ENCODE measurements at regions not wholly inside any gene's neighbourhood (a gene's known extent, or its start where the extent isn't known, plus 50 kb on each side); places are given as distances from the start of the nearest gene placed in this dataset.
A peak's percentile ranks its signal among the peaks of the same experiment; 100 is the strongest.

DNA sequence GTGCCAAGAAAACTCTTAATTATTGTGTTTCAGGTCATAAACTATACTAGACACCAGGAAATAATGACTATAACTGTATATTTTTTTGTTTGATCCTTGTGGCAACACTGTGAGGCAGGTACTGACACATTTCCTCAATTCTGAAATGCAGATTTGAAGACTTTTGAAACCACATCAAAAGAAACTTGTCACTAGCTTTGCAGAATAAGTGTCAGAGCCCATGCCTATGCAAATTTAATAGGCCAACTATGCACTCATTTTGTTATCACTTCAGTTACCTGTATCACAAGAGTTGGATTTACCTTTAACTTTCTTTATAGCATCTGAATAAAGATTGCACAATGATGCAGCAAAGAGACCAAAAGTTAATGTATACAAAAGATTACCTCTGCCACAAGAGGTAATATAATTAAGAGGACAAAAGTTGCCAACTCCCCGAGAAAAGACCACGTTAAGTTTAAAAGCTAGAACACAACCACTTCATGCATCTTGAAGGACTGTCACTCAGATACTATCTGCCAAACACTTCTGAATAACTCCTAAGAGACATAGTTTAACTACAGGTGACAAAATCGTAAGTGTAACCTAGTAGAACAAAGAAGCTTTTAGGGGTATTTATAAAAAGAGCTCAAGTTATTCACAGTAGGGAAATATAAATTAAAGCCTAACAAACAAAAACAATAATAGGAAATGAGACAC is 80.5 kb downstream of the ELAPOR2 start:
- H3K4me1 ChIP-seq, result peaks cover 0 to 7% of the 10 kb centered on the region in 2 donors

DNA sequence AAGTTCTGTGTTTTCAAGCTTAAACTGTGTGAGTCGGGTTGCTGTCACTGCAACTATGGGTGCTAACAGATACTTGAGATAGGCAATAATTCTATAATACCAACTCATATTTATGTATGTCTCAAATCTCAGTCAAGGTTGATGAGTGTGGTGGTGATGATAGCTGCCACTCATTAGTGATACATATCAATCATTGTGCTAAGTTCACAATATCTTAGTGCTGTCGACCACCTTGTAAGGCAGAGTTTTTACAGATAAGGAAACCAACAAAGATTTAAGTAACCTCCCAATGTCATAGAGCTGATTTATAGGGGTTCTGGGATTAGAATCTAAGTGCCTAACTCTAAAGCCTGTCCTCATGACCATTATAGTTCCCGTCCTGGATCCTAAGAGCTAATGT is 82.5 kb downstream of the ELAPOR2 start:
- Histone ChIP-seq H3K27ac (no peak overlapping the region), H3K4me1 (peaks cover 0 to 7% of the 10 kb centered on the region in 2 donors), H3K9me3 (no peaks in the 10 kb centered on the region), H3K36me3 (no peaks in the 10 kb centered on the region), H3K4me3 (no peak overlapping the region), H3K27me3 (no peaks in the 10 kb centered on the region)
- TF ChIP-seq, protein P1, sequence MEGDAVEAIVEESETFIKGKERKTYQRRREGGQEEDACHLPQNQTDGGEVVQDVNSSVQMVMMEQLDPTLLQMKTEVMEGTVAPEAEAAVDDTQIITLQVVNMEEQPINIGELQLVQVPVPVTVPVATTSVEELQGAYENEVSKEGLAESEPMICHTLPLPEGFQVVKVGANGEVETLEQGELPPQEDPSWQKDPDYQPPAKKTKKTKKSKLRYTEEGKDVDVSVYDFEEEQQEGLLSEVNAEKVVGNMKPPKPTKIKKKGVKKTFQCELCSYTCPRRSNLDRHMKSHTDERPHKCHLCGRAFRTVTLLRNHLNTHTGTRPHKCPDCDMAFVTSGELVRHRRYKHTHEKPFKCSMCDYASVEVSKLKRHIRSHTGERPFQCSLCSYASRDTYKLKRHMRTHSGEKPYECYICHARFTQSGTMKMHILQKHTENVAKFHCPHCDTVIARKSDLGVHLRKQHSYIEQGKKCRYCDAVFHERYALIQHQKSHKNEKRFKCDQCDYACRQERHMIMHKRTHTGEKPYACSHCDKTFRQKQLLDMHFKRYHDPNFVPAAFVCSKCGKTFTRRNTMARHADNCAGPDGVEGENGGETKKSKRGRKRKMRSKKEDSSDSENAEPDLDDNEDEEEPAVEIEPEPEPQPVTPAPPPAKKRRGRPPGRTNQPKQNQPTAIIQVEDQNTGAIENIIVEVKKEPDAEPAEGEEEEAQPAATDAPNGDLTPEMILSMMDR (IDR thresholded peaks at IDR 0.05), result no peak
- no peak for DNase-seq (ENCODE audit: low spot score)

More for the DNA sequence above, 80.5 kb downstream of the ELAPOR2 start:
- H3K4me3 ChIP-seq, result no peak overlapping the region
- H3K36me3 ChIP-seq, result no peaks in the 10 kb centered on the region
- no peak for DNase-seq (ENCODE audit: low spot score)
- peaks cover 0 to 3% of the 10 kb centered on the region in 2 donors for H3K9me3 ChIP-seq
- H3K27ac ChIP-seq, result no peak overlapping the region
- TF ChIP-seq, protein P1 (IDR thresholded peaks at IDR 0.05), result no peak
- no peaks in the 10 kb centered on the region for H3K27me3 ChIP-seq

DNA sequence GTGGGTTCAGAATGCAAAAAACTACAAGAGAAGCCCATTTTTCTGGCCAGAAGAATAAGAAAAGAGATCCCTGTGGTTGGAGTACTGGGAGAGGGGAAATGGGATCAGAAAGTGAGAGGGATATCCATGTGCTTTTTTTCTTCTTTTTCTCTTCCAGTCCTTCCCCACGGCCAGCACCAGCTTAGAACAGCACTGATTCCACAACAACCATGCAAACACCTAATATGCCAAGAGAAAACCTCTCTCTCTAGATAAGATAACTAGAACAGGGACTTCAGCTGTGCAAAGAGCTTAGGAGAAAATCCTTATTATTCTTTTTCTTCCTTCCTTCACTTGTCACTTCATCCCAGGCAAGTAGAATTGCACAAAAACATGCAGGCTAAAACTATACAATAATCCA is 83.5 kb downstream of the ELAPOR2 start:
- TF ChIP-seq, protein P1 (IDR thresholded peaks at IDR 0.05), result no peak
- no peaks in the 10 kb centered on the region for H3K27me3 ChIP-seq
- peaks cover 0 to 7% of the 10 kb centered on the region in 2 donors for H3K4me1 ChIP-seq
- no peak overlapping the region for H3K4me3 ChIP-seq
- no peak for DNase-seq (ENCODE audit: low spot score)
- peak overlapping the region in 1 of 2 donors; percentile 44 for H3K27ac ChIP-seq
- H3K36me3 ChIP-seq, result no peaks in the 10 kb centered on the region
- no peaks in the 10 kb centered on the region for H3K9me3 ChIP-seq

DNA sequence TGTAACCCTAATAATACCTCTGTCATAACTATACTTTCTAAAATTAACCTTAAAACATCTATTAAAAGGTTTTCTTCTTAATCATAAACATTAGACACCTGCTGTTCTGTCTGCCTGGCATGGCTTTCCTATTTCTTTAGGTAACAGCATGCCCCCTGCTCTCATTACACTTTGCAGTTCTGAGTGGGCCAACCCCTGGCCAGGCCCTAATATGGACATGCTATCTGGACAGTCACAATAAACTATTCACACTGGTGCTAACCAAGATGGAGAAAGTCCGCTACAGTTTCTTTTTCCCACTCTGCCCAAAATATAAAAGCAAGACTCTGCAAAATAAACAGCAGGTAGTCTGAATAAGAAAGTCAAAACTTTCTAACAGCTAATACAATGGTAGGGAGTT is 84.0 kb downstream of the ELAPOR2 start:
- H3K27me3 ChIP-seq, result no peaks in the 10 kb centered on the region
- TF ChIP-seq, protein P1 (IDR thresholded peaks at IDR 0.05), result no peak
- peaks cover 0 to 2% of the 10 kb centered on the region in 2 donors for H3K4me1 ChIP-seq
- no peaks in the 10 kb centered on the region for H3K36me3 ChIP-seq
- DNase-seq (ENCODE audit: low spot score), result no peak
- no peaks in the 10 kb centered on the region for H3K9me3 ChIP-seq
- no peak overlapping the region for H3K4me3 ChIP-seq
- H3K27ac ChIP-seq, result peak overlapping the region in 1 of 2 donors; percentile 44

DNA sequence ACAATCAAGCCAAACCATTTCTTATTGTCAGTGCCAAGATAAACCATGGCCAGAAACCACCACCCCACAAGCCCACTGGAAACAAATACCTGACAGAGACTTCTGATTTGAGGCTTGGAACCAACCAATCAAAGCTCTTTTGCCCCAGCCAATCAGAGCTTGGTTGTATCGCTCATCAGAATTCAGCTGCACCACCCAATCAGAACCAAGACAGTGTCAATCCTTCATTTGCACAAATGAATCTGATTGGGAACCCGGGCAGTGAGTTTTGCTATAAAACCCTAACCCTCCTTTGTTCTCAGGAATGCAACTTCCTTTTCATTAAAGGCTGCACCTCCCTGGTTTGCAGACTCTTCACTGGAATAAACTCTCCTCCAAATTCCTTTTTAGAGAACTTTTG is 87.4 kb downstream of the ELAPOR2 start:
- H3K27me3 ChIP-seq, result no peaks in the 10 kb centered on the region

More for the DNA sequence above, 87.4 kb downstream of the ELAPOR2 start:
- H3K9me3 ChIP-seq, result no peaks in the 10 kb centered on the region
- H3K4me1 ChIP-seq, result no peaks in the 10 kb centered on the region
- TF ChIP-seq, protein P1 (IDR thresholded peaks at IDR 0.05), result no peak
- no peak for DNase-seq (ENCODE audit: low spot score)
- H3K27ac ChIP-seq, result no peak overlapping the region
- H3K36me3 ChIP-seq, result no peaks in the 10 kb centered on the region
- no peak overlapping the region for H3K4me3 ChIP-seq
